Activated CD4-positive, CD25-positive, alpha-beta regulatory T cell (primary cell): ENCODE measurements at regions not wholly inside any gene's neighbourhood (a gene's known extent, or its start where the extent isn't known, plus 50 kb on each side); places are given as distances from the start of the nearest gene placed in this dataset.

Source experiments
- DNase-seq, 4 experiments: peaks; one replicate each; lab custom pipeline; 2025; lab: John Stamatoyannopoulos, UW

- DNase-seq = no peak
Observed at GRCh38 chr11:45518141-45518832, 147.1 kb downstream of the CHST1 start.

- no peak for DNase-seq
Observed at GRCh38 chr11:45517171-45517770, 148.2 kb downstream of the CHST1 start.

- DNase-seq = no peak
Observed at GRCh38 chr11:45513821-45514340, 151.5 kb downstream of the CHST1 start.

- no peak for DNase-seq
Observed at GRCh38 chr11:45512471-45513148, 152.8 kb downstream of the CHST1 start.

GRCh38 chr11:45511566-45511965 lies 153.9 kb downstream of the CHST1 start:
- no peak for DNase-seq

GRCh38 chr11:45507916-45508315 lies 157.5 kb downstream of the CHST1 start:
- no peak for DNase-seq

- no peak for DNase-seq
Observed at GRCh38 chr11:45503311-45503710, 162.1 kb downstream of the CHST1 start.

- DNase-seq = no peak
Observed at GRCh38 chr11:45502226-45502545, 163.2 kb downstream of the CHST1 start.

GRCh38 chr11:45501392-45502225 lies 163.8 kb downstream of the CHST1 start:
- DNase-seq = no peak

GRCh38 chr11:45500451-45500850 lies 165.0 kb downstream of the CHST1 start:
- no peak for DNase-seq

- no peak for DNase-seq
Observed at GRCh38 chr11:45494738-45495137, 170.7 kb downstream of the CHST1 start.

GRCh38 chr11:45489281-45489905 lies 176.0 kb downstream of the CHST1 start:
- no peak for DNase-seq

GRCh38 chr11:45486461-45486860 lies 179.0 kb downstream of the CHST1 start:
- no peak for DNase-seq

- no peak for DNase-seq
Observed at GRCh38 chr11:45485070-45485707, 180.2 kb downstream of the CHST1 start.

- no peak for DNase-seq
Observed at GRCh38 chr11:45484326-45484883, 181.0 kb downstream of the CHST1 start.

- no peak for DNase-seq
Observed at GRCh38 chr11:45483416-45483815, 182.0 kb downstream of the CHST1 start.

- no peak for DNase-seq
Observed at GRCh38 chr11:45482331-45482730, 183.1 kb downstream of the CHST1 start.

- DNase-seq = no peak
Observed at GRCh38 chr11:45481026-45481425, 184.4 kb downstream of the CHST1 start.

GRCh38 chr11:45477588-45477987 lies 187.8 kb downstream of the CHST1 start:
- no peak for DNase-seq

- DNase-seq = no peak
Observed at GRCh38 chr11:45476126-45476525, 189.3 kb downstream of the CHST1 start.

GRCh38 chr11:45475173-45475572 lies 189.0 kb upstream of the SYT13 start:
- no peak for DNase-seq
